Mammary epithelial cell (primary cell): ENCODE measurements at regions not wholly inside any gene's neighbourhood (a gene's known extent, or its start where the extent isn't known, plus 50 kb on each side); places are given as distances from the start of the nearest gene placed in this dataset.

Source experiments
- CTCF ChIP-seq, 2 donors: IDR thresholded peaks in 1 of 2; conservative IDR thresholded peaks in 1 of 2; 2 replicates each; pipeline ENCODE4 v1.5.1; 2011 to 2012; ENCODE audit warnings: inconsistent platforms in 2 of 2, low read length in 2 of 2, mild to moderate bottlenecking in 2 of 2, control low read depth in 1 of 2, low read depth in 1 of 2; ENCODE audit not compliant: insufficient read depth in 1 of 2; ENCODE audit errors: extremely low read depth in 1 of 2
- EZH2 ChIP-seq: IDR thresholded peaks from 2 replicates; pipeline ENCODE4 v1.6.1; 2012; ENCODE audit warnings: low read length, inconsistent platforms, borderline replicate concordance

GRCh38 chr5:12614608-12615007 is 710.4 kb upstream of the CTNND2 start:
- TF ChIP-seq EZH2 = no peak
- TF ChIP-seq CTCF (conservative IDR thresholded peaks at IDR 0.05 in 1 of 2, IDR thresholded peaks at IDR 0.05 in 1 of 2; ENCODE audit: extremely low read depth in 1 of 2, insufficient read depth in 1 of 2, low read depth in 1 of 2, low read length in 2 of 2) = no peak
